NCI-H774 (cell line): ENCODE measurements at regions not wholly inside any gene's neighbourhood (a gene's known extent, or its start where the extent isn't known, plus 50 kb on each side); places are given as distances from the start of the nearest gene placed in this dataset.
"Not testable (repeated sequence)": the region's sequence is repeated elsewhere in the genome, so short reads cannot be mapped to it uniquely, and the experiment has no call there.

Source experiments
- DNase-seq: peaks from one replicate; lab custom pipeline; 2025; lab: John Stamatoyannopoulos, UW

GRCh38 chr9:24652181-24652580 is 106.5 kb upstream of the IZUMO3 start:
- no peak for DNase-seq

GRCh38 chr9:24628809-24629208 is 83.1 kb upstream of the IZUMO3 start:
- not testable (repeated sequence) for DNase-seq

- DNase-seq: no peak
Observed at GRCh38 chr9:24625097-24625496, 79.4 kb upstream of the IZUMO3 start.

GRCh38 chr9:24624481-24624880 is 78.8 kb upstream of the IZUMO3 start:
- DNase-seq: no peak

GRCh38 chr9:24620741-24621140 is 75.0 kb upstream of the IZUMO3 start:
- no peak for DNase-seq

- no peak for DNase-seq
Observed at GRCh38 chr9:24616863-24617262, 71.2 kb upstream of the IZUMO3 start.

GRCh38 chr9:24614070-24614469 is 68.4 kb upstream of the IZUMO3 start:
- no peak for DNase-seq

- no peak for DNase-seq
Observed at GRCh38 chr9:24608599-24608998, 62.9 kb upstream of the IZUMO3 start.

GRCh38 chr9:24602693-24603352 is 57.1 kb upstream of the IZUMO3 start:
- no peak for DNase-seq
